ENCODE measurements at regions not wholly inside any gene's neighbourhood (a gene's known extent, or its start where the extent isn't known, plus 50 kb on each side); places are given as distances from the start of the nearest gene placed in this dataset.

GRCh38 chr1:79532555-79532954 lies 526.0 kb upstream of the ADGRL4 start:
- Histone ChIP-seq H3K4me1 (replicated peaks in 1 of 4; ENCODE audit: control insufficient read depth in 3 of 4, insufficient read depth in 4 of 4, low read length in 3 of 4) (no peaks in the 10 kb centered on the region), H3K27ac (ENCODE audit: low read depth, low read length) (no peak overlapping the region), H3K4me3 (ENCODE audit: extremely low read depth in 1 of 4, insufficient read depth in 2 of 4, low read depth in 3 of 4, low read length in 4 of 4) (no peak overlapping the region), H3K56ac (replicated peaks; ENCODE audit: insufficient read length, low read depth, low read length) (no peak overlapping the region), H3K23ac (ENCODE audit: insufficient read length) (no peak overlapping the region), H3K27me3 (replicated peaks in 1 of 4; ENCODE audit: control insufficient read depth in 3 of 4, extremely low read depth in 1 of 4, insufficient read depth in 3 of 4, low read length in 3 of 4) (no peaks in the 10 kb centered on the region), H4K5ac (ENCODE audit: insufficient read length, low read depth, low read length) (no peak overlapping the region), H3K9me3 (ENCODE audit: insufficient read depth in 2 of 2, low read depth in 1 of 2, low read length in 1 of 2) (no peaks in the 10 kb centered on the region), H2BK5ac (ENCODE audit: low read depth, low read length) (no peak overlapping the region), H3K79me1 (ENCODE audit: low read depth, low read length) (no peaks in the 10 kb centered on the region), H3K14ac (ENCODE audit: insufficient read length) (no peak overlapping the region), H3K4me2 (ENCODE audit: insufficient read depth in 1 of 2, low read depth in 2 of 2, low read length in 2 of 2) (no peak overlapping the region), H2BK20ac (ENCODE audit: low read length) (no peak overlapping the region), H4K91ac (replicated peaks; ENCODE audit: insufficient read length, low read length) (no peak overlapping the region), H3K9ac (replicated peaks in 1 of 4; ENCODE audit: extremely low read depth in 1 of 4, low read depth in 3 of 4, low read length in 3 of 4) (no peak overlapping the region), H2BK15ac (ENCODE audit: low read length) (no peak overlapping the region), H3K18ac (ENCODE audit: extremely low read depth, low read length) (no peak overlapping the region), H2BK12ac (ENCODE audit: low read depth, low read length) (no peak overlapping the region), H3K36me3 (ENCODE audit: control insufficient read depth in 2 of 4, insufficient read depth in 4 of 4, low read length in 3 of 4) (no peaks in the 10 kb centered on the region), H3K79me2 (ENCODE audit: control insufficient read depth in 1 of 2, insufficient read depth in 2 of 2, low read length in 2 of 2) (no peaks in the 10 kb centered on the region), H2BK120ac (replicated peaks; ENCODE audit: low read depth, low read length) (no peak overlapping the region), H4K8ac (ENCODE audit: extremely low read depth, insufficient read depth, low read length) (no peak overlapping the region), H2AFZ (ENCODE audit: low read length) (no peak overlapping the region), H2AK5ac (ENCODE audit: low read depth, low read length) (no peak overlapping the region), H4K20me1 (replicated peaks in 1 of 2; ENCODE audit: control insufficient read depth in 1 of 2, insufficient read depth in 2 of 2, low read length in 2 of 2) (no peaks in the 10 kb centered on the region), H3K23me2 (ENCODE audit: low read depth, low read length) (no peaks in the 10 kb centered on the region), H3K4ac (replicated peaks; ENCODE audit: insufficient read length, low read depth, low read length) (no peak overlapping the region)
- POLR2A ChIA-PET (ENCODE audit: partially characterized antibody) = no interaction called here
- TF ChIP-seq CREB1 (IDR thresholded peaks at IDR 0.05) = no peak
- TF ChIP-seq SIRT6 (IDR thresholded peaks at IDR 0.05; ENCODE audit: low read length) = no peak
- TF ChIP-seq CTBP2 (IDR thresholded peaks at IDR 0.05; ENCODE audit: borderline replicate concordance, insufficient read depth, insufficient read length, low read length) = no peak
- no peak for TF ChIP-seq POU5F1 (IDR thresholded peaks at IDR 0.05; ENCODE audit: low read depth, low read length)
- TF ChIP-seq SIN3A (conservative IDR thresholded peaks at IDR 0.05 in 1 of 2, IDR thresholded peaks at IDR 0.05 in 1 of 2; ENCODE audit: low read depth in 1 of 2, low read length in 2 of 2) = no peak
- TF ChIP-seq ASH2L (IDR thresholded peaks at IDR 0.05; ENCODE audit: low read length) = no peak
- TF ChIP-seq CTCF (IDR thresholded peaks at IDR 0.05; ENCODE audit: control extremely low read depth in 1 of 3, insufficient read depth in 1 of 3, low read depth in 1 of 3, low read length in 3 of 3) = no peak
- TF ChIP-seq TBP (IDR thresholded peaks at IDR 0.05; ENCODE audit: low read depth, low read length) = no peak
- no peak for TF ChIP-seq CEBPB (IDR thresholded peaks at IDR 0.05; ENCODE audit: low read depth, low read length)
- WGBS, 2 experiments (ENCODE audit: extremely low coverage in 1 of 2, insufficient coverage in 1 of 2, insufficient read length in 1 of 2, insufficient replicate concordance in 2 of 2, low coverage in 1 of 2, low lambda C conversion rate in 2 of 2, missing lambda C conversion rate in 1 of 2) = 87% methylated on average over 5 of the region's 5 CpGs; no CpG with 5 or more reads in 1 of the 2 experiments
- CTCF ChIA-PET (ENCODE audit: partially characterized antibody) = interaction anchor here (0.6 kb wide), 1 partner anchor 1801 kb away, joined by 4 read pairs; no protein-coding TSS in a partner anchor
- DNase-seq (ENCODE audit: low read depth in 1 of 2, low spot score in 2 of 2) (no peak), FAIRE-seq (no peak)

Measured in H1 (cell line).